ENCODE measurements at regions not wholly inside any gene's neighbourhood (a gene's known extent, or its start where the extent isn't known, plus 50 kb on each side); places are given as distances from the start of the nearest gene placed in this dataset.

- H3K4me3 Mint-ChIP-seq: no peak overlapping the region
- no peaks in the 10 kb centered on the region for H3F3A ChIP-seq (ENCODE audit: low read depth)
- no peak overlapping the region for H3K9ac ChIP-seq
- H3K4me2 ChIP-seq: no peak overlapping the region
- TF ChIP-seq EZH2phosphoT487 (IDR thresholded peaks at IDR 0.05) (no peak), CTCF (IDR thresholded peaks at IDR 0.05) (no peak), EZH2 (IDR thresholded peaks at IDR 0.05) (no peak)
- no peak overlapping the region for H3K27ac Mint-ChIP-seq
- H4K20me1 ChIP-seq (ENCODE audit: low read depth): no peaks in the 10 kb centered on the region
- H3K79me2 ChIP-seq (ENCODE audit: low read depth): no peaks in the 10 kb centered on the region
- H3K27ac ChIP-seq: no peak overlapping the region
- no peaks in the 10 kb centered on the region for H3K27me3 Mint-ChIP-seq (ENCODE audit: insufficient read depth, low read depth)
- H2AFZ ChIP-seq (replicated peaks): peak overlapping the region; percentile 83
- no peaks in the 10 kb centered on the region for H3K27me3 ChIP-seq
- H3K36me3 ChIP-seq: no peaks in the 10 kb centered on the region
- no peaks in the 10 kb centered on the region for H3K9me3 Mint-ChIP-seq
- H3K4me1 ChIP-seq: peaks cover 4% of the 10 kb centered on the region
- no peak for DNase-seq (ENCODE audit: low spot score)
- no peaks in the 10 kb centered on the region for H3K9me3 ChIP-seq (ENCODE audit: low read depth)
- no peak overlapping the region for H3K4me3 ChIP-seq
- no peaks in the 10 kb centered on the region for H3K4me1 Mint-ChIP-seq
- no peaks in the 10 kb centered on the region for H3K36me3 Mint-ChIP-seq
These were observed 139.1 kb upstream of the PPP2R2B start for GRCh38 chr5:147017621-147018020.

- no peak overlapping the region for H2AFZ ChIP-seq (replicated peaks)
- H3K4me1 ChIP-seq: peaks cover 4% of the 10 kb centered on the region
- no peaks in the 10 kb centered on the region for H3K4me1 Mint-ChIP-seq
- no peak overlapping the region for H3K4me3 Mint-ChIP-seq
- H3K4me2 ChIP-seq: no peak overlapping the region
- H3K27ac ChIP-seq: no peak overlapping the region
- H3K4me3 ChIP-seq: no peak overlapping the region
- H3F3A ChIP-seq (ENCODE audit: low read depth): no peaks in the 10 kb centered on the region
- H3K9me3 Mint-ChIP-seq: no peaks in the 10 kb centered on the region
- no peaks in the 10 kb centered on the region for H3K27me3 Mint-ChIP-seq (ENCODE audit: insufficient read depth, low read depth)
- H3K9me3 ChIP-seq (ENCODE audit: low read depth): no peaks in the 10 kb centered on the region
- no peaks in the 10 kb centered on the region for H3K36me3 Mint-ChIP-seq
- H3K27ac Mint-ChIP-seq: no peak overlapping the region
- H3K27me3 ChIP-seq: no peaks in the 10 kb centered on the region
- no peak for TF ChIP-seq CTCF (IDR thresholded peaks at IDR 0.05)
- no peak for TF ChIP-seq EZH2 (IDR thresholded peaks at IDR 0.05)
- no peak for TF ChIP-seq EZH2phosphoT487 (IDR thresholded peaks at IDR 0.05)
- H3K9ac ChIP-seq: no peak overlapping the region
- H4K20me1 ChIP-seq (ENCODE audit: low read depth): no peaks in the 10 kb centered on the region
- no peaks in the 10 kb centered on the region for H3K79me2 ChIP-seq (ENCODE audit: low read depth)
- no peak for DNase-seq (ENCODE audit: low spot score)
- H3K36me3 ChIP-seq: no peaks in the 10 kb centered on the region
These were observed 140.3 kb upstream of the PPP2R2B start for GRCh38 chr5:147018812-147019211.

GRCh38 chr5:147036691-147037245 lies 158.2 kb upstream of the PPP2R2B start:
- H3K4me3 Mint-ChIP-seq: no peak overlapping the region

More at GRCh38 chr5:147036691-147037245, 158.2 kb upstream of the PPP2R2B start:
- Histone ChIP-seq H3K9me3 (ENCODE audit: low read depth) (no peaks in the 10 kb centered on the region), H3K79me2 (ENCODE audit: low read depth) (no peaks in the 10 kb centered on the region), H3K36me3 (no peaks in the 10 kb centered on the region), H3K27ac (no peak overlapping the region), H2AFZ (replicated peaks) (no peak overlapping the region), H3K4me3 (no peak overlapping the region), H4K20me1 (ENCODE audit: low read depth) (no peaks in the 10 kb centered on the region), H3F3A (ENCODE audit: low read depth) (no peaks in the 10 kb centered on the region), H3K9ac (no peak overlapping the region), H3K4me1 (peaks cover 9% of the 10 kb centered on the region), H3K27me3 (no peaks in the 10 kb centered on the region), H3K4me2 (no peak overlapping the region)
- peaks cover 3% of the 10 kb centered on the region for H3K9me3 Mint-ChIP-seq
- H3K27me3 Mint-ChIP-seq (ENCODE audit: insufficient read depth, low read depth): peaks cover 4% of the 10 kb centered on the region
- H3K36me3 Mint-ChIP-seq: no peaks in the 10 kb centered on the region
- no peak for DNase-seq (ENCODE audit: low spot score)
- no peak for TF ChIP-seq EZH2 (IDR thresholded peaks at IDR 0.05)
- no peak for TF ChIP-seq CTCF (IDR thresholded peaks at IDR 0.05)
- TF ChIP-seq EZH2phosphoT487 (IDR thresholded peaks at IDR 0.05): no peak
- H3K27ac Mint-ChIP-seq: no peak overlapping the region
- H3K4me1 Mint-ChIP-seq: peaks cover 11% of the 10 kb centered on the region
